Endodermal cell (in vitro differentiated cells): ENCODE measurements at regions not wholly inside any gene's neighbourhood (a gene's known extent, or its start where the extent isn't known, plus 50 kb on each side); places are given as distances from the start of the nearest gene placed in this dataset.
A peak's percentile ranks its signal among the peaks of the same experiment; 100 is the strongest.

Source experiments
- DNase-seq: peaks from one replicate; pipeline ENCODE4 v3.0.0-alpha.2; 2017
- H3K27ac ChIP-seq: 2 replicates; pipeline ENCODE4 v1.5.1; 2013; ENCODE audit warnings: mild to moderate bottlenecking, low read depth, low read length, moderate library complexity
- H3K27me3 ChIP-seq: 2 replicates; pipeline ENCODE4 v1.6.1; 2013; ENCODE audit warnings: mild to moderate bottlenecking, low read length, moderate library complexity; ENCODE audit not compliant: insufficient read depth, control insufficient read depth, poor library complexity, severe bottlenecking
- H3K36me3 ChIP-seq: 2 replicates; pipeline ENCODE4 v1.7.0; 2013; ENCODE audit warnings: mild to moderate bottlenecking, low read length, moderate library complexity; ENCODE audit not compliant: control insufficient read depth, insufficient read depth
- H3K4me1 ChIP-seq: one replicate; pipeline ENCODE4 v1.7.0; 2013; ENCODE audit warnings: low read length; ENCODE audit not compliant: control insufficient read depth, insufficient read depth
- H3K4me3 ChIP-seq: 2 replicates; pipeline ENCODE4 v1.5.1; 2013; ENCODE audit warnings: mild to moderate bottlenecking, low read length, moderate library complexity
- H3K9ac ChIP-seq: 2 replicates; pipeline ENCODE4 v1.6.1; 2013; ENCODE audit warnings: mild to moderate bottlenecking, low read length, moderate library complexity; ENCODE audit not compliant: poor library complexity, severe bottlenecking; ENCODE audit errors: extremely low read depth
- H3K9me3 ChIP-seq: 2 replicates; pipeline ENCODE4 v1.6.1; 2013; ENCODE audit warnings: mild to moderate bottlenecking, low read length, moderate library complexity; ENCODE audit not compliant: control insufficient read depth
- H3K27ac Mint-ChIP-seq: 2 replicates; pipeline ENCODE4 v1.8.0; 2020; ENCODE audit warnings: mixed read lengths
- H3K27me3 Mint-ChIP-seq: 2 replicates; pipeline ENCODE4 v1.8.0; 2021; ENCODE audit warnings: mild to moderate bottlenecking, mixed read lengths; ENCODE audit not compliant: insufficient read depth
- H3K36me3 Mint-ChIP-seq: 2 replicates; pipeline ENCODE4 v1.8.0; 2020; ENCODE audit warnings: low read depth, mixed read lengths
- H3K4me1 Mint-ChIP-seq: 2 replicates; pipeline ENCODE4 v1.8.0; 2020; ENCODE audit warnings: mixed read lengths
- H3K4me3 Mint-ChIP-seq: 2 replicates; pipeline ENCODE4 v1.8.0; 2020; ENCODE audit warnings: mild to moderate bottlenecking, moderate library complexity, mixed read lengths
- H3K9me3 Mint-ChIP-seq: 2 replicates; pipeline ENCODE4 v1.8.0; 2020; ENCODE audit warnings: mild to moderate bottlenecking, mixed read lengths
- CTCF ChIP-seq: fragments of 200-600 bp; sonication (generic); conservative IDR thresholded peaks from 2 replicates; pipeline ENCODE4 v1.5.0; 2021; ENCODE audit warnings: antibody characterized with exemption, mild to moderate bottlenecking
- WGBS, 2 experiments: methylation state at CpG; one replicate each; pipeline versions ENCODE4 v1.1.5 to v1.1.7; 2013; ENCODE audit warnings: missing lambda C conversion rate in 2 of 2, mixed read lengths in 1 of 2; ENCODE audit not compliant: insufficient coverage in 1 of 2, insufficient read length in 1 of 2; 5-methylcytosine and 5-hydroxymethylcytosine counted together

- peaks cover 59% of the 10 kb centered on the region for H3K9me3 Mint-ChIP-seq
- H3K36me3 ChIP-seq = no peaks in the 10 kb centered on the region
These were observed 244.1 kb upstream of the DPP6 start for GRCh38 chr7:153808117-153808516.

GRCh38 chr7:153829525-153829924, 222.7 kb upstream of the DPP6 start:
- Mint-ChIP-seq H3K9me3 (peaks cover 88% of the 10 kb centered on the region), H3K27ac (no peak overlapping the region)
- no peak overlapping the region for H3K9ac ChIP-seq

More at GRCh38 chr7:153808117-153808516, 244.1 kb upstream of the DPP6 start:
- 93% methylated on average over 9 to 11 of the region's 12 CpGs for WGBS, 2 experiments
- no peaks in the 10 kb centered on the region for H3K4me1 ChIP-seq
- H3K27me3 Mint-ChIP-seq = no peaks in the 10 kb centered on the region
- TF ChIP-seq CTCF = no peak
- H3K9ac ChIP-seq = no peak overlapping the region
- H3K4me1 Mint-ChIP-seq = no peaks in the 10 kb centered on the region
- H3K9me3 ChIP-seq = peaks cover 5% of the 10 kb centered on the region
- H3K27me3 ChIP-seq = no peaks in the 10 kb centered on the region
- H3K27ac ChIP-seq = no peak overlapping the region
- no peaks in the 10 kb centered on the region for H3K36me3 Mint-ChIP-seq
- H3K4me3 Mint-ChIP-seq = no peak overlapping the region
- no peak overlapping the region for H3K27ac Mint-ChIP-seq
- DNase-seq = no peak
- H3K4me3 ChIP-seq = no peak overlapping the region

GRCh38 chr7:153832160-153832559, 220.0 kb upstream of the DPP6 start:
- H3K9me3 Mint-ChIP-seq = peaks cover 92% of the 10 kb centered on the region
- no peaks in the 10 kb centered on the region for H3K27me3 Mint-ChIP-seq
- no peak for TF ChIP-seq CTCF
- no peak overlapping the region for H3K27ac Mint-ChIP-seq
- Histone ChIP-seq H3K36me3 (no peaks in the 10 kb centered on the region), H3K27me3 (no peaks in the 10 kb centered on the region), H3K9ac (no peak overlapping the region), H3K27ac (no peak overlapping the region), H3K9me3 (peaks cover 72% of the 10 kb centered on the region), H3K4me3 (peak overlapping the region; percentile 17), H3K4me1 (no peaks in the 10 kb centered on the region)
- no peak overlapping the region for H3K4me3 Mint-ChIP-seq
- WGBS, 2 experiments = 43 to 73% methylated on average over 1 to 4 of the region's 4 CpGs
- H3K4me1 Mint-ChIP-seq = no peaks in the 10 kb centered on the region
- H3K36me3 Mint-ChIP-seq = peaks cover 2% of the 10 kb centered on the region
- DNase-seq = no peak

More at GRCh38 chr7:153829525-153829924, 222.7 kb upstream of the DPP6 start:
- Mint-ChIP-seq H3K4me1 (no peaks in the 10 kb centered on the region), H3K4me3 (no peak overlapping the region), H3K36me3 (peaks cover 2% of the 10 kb centered on the region), H3K27me3 (no peaks in the 10 kb centered on the region)
- no peaks in the 10 kb centered on the region for H3K27me3 ChIP-seq
- no peaks in the 10 kb centered on the region for H3K36me3 ChIP-seq
- no peak for DNase-seq
- 53 to 62% methylated on average over 7 to 9 of the region's 9 CpGs for WGBS, 2 experiments
- no peaks in the 10 kb centered on the region for H3K4me1 ChIP-seq
- TF ChIP-seq CTCF = no peak
- peaks cover 78% of the 10 kb centered on the region for H3K9me3 ChIP-seq
- no peak overlapping the region for H3K27ac ChIP-seq
- H3K4me3 ChIP-seq = no peak overlapping the region
